Transverse colon (tissue), 3 donors: ENCODE measurements at regions not wholly inside any gene's neighbourhood (a gene's known extent, or its start where the extent isn't known, plus 50 kb on each side); places are given as distances from the start of the nearest gene placed in this dataset.
A peak's percentile ranks its signal among the peaks of the same experiment; 100 is the strongest.

Experiments used
- EP300 ChIP-seq: sonication (generic); formaldehyde crosslinking; IDR thresholded peaks from one replicate; pipeline ENCODE4 v1.6.1; 2017; ENCODE audit warnings: antibody characterized with exemption, low read depth
- TF ChIP-seq, protein P1 (sequence below), 5 experiments: fragments of 200-600 bp in 3 of 5; fragments of 450-650 bp in 2 of 5; sonication (generic) in 3 of 5; IDR thresholded peaks; 1 replicate in 2 of 5; 2 replicates in 3 of 5; pipeline ENCODE4 v1.5.1; 2016 to 2017; ENCODE audit warnings: antibody characterized with exemption in 5 of 5, inconsistent platforms in 3 of 5, mild to moderate bottlenecking in 2 of 5, moderate library complexity in 1 of 5

GRCh38 chr5:104178829-104179456 lies 616.4 kb upstream of the NUDT12 start:
- TF ChIP-seq, protein P1, sequence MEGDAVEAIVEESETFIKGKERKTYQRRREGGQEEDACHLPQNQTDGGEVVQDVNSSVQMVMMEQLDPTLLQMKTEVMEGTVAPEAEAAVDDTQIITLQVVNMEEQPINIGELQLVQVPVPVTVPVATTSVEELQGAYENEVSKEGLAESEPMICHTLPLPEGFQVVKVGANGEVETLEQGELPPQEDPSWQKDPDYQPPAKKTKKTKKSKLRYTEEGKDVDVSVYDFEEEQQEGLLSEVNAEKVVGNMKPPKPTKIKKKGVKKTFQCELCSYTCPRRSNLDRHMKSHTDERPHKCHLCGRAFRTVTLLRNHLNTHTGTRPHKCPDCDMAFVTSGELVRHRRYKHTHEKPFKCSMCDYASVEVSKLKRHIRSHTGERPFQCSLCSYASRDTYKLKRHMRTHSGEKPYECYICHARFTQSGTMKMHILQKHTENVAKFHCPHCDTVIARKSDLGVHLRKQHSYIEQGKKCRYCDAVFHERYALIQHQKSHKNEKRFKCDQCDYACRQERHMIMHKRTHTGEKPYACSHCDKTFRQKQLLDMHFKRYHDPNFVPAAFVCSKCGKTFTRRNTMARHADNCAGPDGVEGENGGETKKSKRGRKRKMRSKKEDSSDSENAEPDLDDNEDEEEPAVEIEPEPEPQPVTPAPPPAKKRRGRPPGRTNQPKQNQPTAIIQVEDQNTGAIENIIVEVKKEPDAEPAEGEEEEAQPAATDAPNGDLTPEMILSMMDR (IDR thresholded peaks at IDR 0.05), result peak; percentile 24 to 58 (median 43)
- no peak for TF ChIP-seq EP300
